Trophoblast cell (in vitro differentiated cells and primary cell): ENCODE measurements at regions not wholly inside any gene's neighbourhood (a gene's known extent, or its start where the extent isn't known, plus 50 kb on each side); places are given as distances from the start of the nearest gene placed in this dataset.

ENCODE experiments used
- DNase-seq, 2 donors: peaks; one replicate each; pipeline ENCODE4 v3.0.0-alpha.2; 2016
- H2AFZ ChIP-seq: 2 replicates; pipeline ENCODE4 v1.6.1; 2013; ENCODE audit warnings: low read length, moderate library complexity, mild to moderate bottlenecking; ENCODE audit not compliant: insufficient read depth, poor library complexity
- H2AK5ac ChIP-seq: 2 replicates; pipeline ENCODE4 v1.6.1; 2013; ENCODE audit warnings: mild to moderate bottlenecking, low read length
- H2BK120ac ChIP-seq: 2 replicates; pipeline ENCODE4 v1.6.1; 2013; ENCODE audit warnings: low read length, mild to moderate bottlenecking, moderate library complexity; ENCODE audit not compliant: insufficient read depth, poor library complexity
- H2BK12ac ChIP-seq: 2 replicates; pipeline ENCODE4 v1.6.1; 2013; ENCODE audit warnings: mild to moderate bottlenecking, low read length, moderate library complexity
- H2BK5ac ChIP-seq: 2 replicates; pipeline ENCODE4 v1.6.1; 2013; ENCODE audit warnings: low read length, low read depth, moderate library complexity, mild to moderate bottlenecking; ENCODE audit not compliant: poor library complexity
- H3K14ac ChIP-seq: 2 replicates; pipeline ENCODE4 v1.6.1; 2013; ENCODE audit warnings: mild to moderate bottlenecking, low read length
- H3K18ac ChIP-seq: 2 replicates; pipeline ENCODE4 v1.6.1; 2013; ENCODE audit warnings: mild to moderate bottlenecking, low read length
- H3K23ac ChIP-seq: 2 replicates; pipeline ENCODE4 v1.6.1; 2013; ENCODE audit warnings: low read length
- H3K27ac ChIP-seq: 2 replicates; pipeline ENCODE4 v1.5.1; 2013; ENCODE audit warnings: low read depth, mild to moderate bottlenecking, inconsistent platforms, low read length, moderate library complexity
- H3K27me3 ChIP-seq: 2 replicates; pipeline ENCODE4 v1.6.1; 2013; ENCODE audit warnings: inconsistent platforms, mild to moderate bottlenecking, low read length, moderate library complexity; ENCODE audit not compliant: insufficient read depth
- H3K36me3 ChIP-seq, 2 experiments: 1 replicate in 1 of 2; 2 replicates in 1 of 2; pipeline ENCODE4 v1.6.1; 2013; ENCODE audit warnings: low read length in 2 of 2, mild to moderate bottlenecking in 2 of 2, moderate library complexity in 1 of 2; ENCODE audit not compliant: insufficient read depth in 2 of 2, control insufficient read depth in 1 of 2
- H3K4ac ChIP-seq: 2 replicates; pipeline ENCODE4 v1.6.1; 2013; ENCODE audit warnings: low read depth, mild to moderate bottlenecking, low read length, moderate library complexity
- H3K4me1 ChIP-seq, 2 experiments: 1 replicate in 1 of 2; 2 replicates in 1 of 2; pipeline ENCODE4 v1.6.1; 2013; ENCODE audit warnings: low read length in 2 of 2, mild to moderate bottlenecking in 2 of 2, moderate library complexity in 1 of 2; ENCODE audit not compliant: insufficient read depth in 2 of 2, control insufficient read depth in 1 of 2
- H3K4me2 ChIP-seq: 2 replicates; pipeline ENCODE4 v1.6.1; 2013; ENCODE audit warnings: inconsistent platforms, mild to moderate bottlenecking, low read length, moderate library complexity
- H3K4me3 ChIP-seq: 2 replicates; pipeline ENCODE4 v1.5.1; 2013; ENCODE audit warnings: mild to moderate bottlenecking, low read depth, low read length, inconsistent platforms
- H3K79me1 ChIP-seq: one replicate; pipeline ENCODE4 v1.6.1; 2013; ENCODE audit warnings: low read length
- H3K79me2 ChIP-seq: 2 replicates; pipeline ENCODE4 v1.6.1; 2013; ENCODE audit warnings: low read length, mild to moderate bottlenecking; ENCODE audit not compliant: control insufficient read depth, insufficient read depth, poor library complexity
- H3K9ac ChIP-seq: 2 replicates; pipeline ENCODE4 v1.6.1; 2013; ENCODE audit warnings: mild to moderate bottlenecking, low read length
- H3K9me3 ChIP-seq: 2 replicates; pipeline ENCODE4 v1.6.1; 2013; ENCODE audit warnings: low read depth, mild to moderate bottlenecking, control low read depth, inconsistent platforms, low read length; ENCODE audit not compliant: insufficient read depth
- H4K12ac ChIP-seq: 2 replicates; pipeline ENCODE4 v1.6.1; 2013; ENCODE audit warnings: low read depth, mild to moderate bottlenecking, low read length, moderate library complexity
- H4K8ac ChIP-seq: 2 replicates; pipeline ENCODE4 v1.6.1; 2013; ENCODE audit warnings: low read depth, mild to moderate bottlenecking, low read length, moderate library complexity
- H4K91ac ChIP-seq: one replicate; pipeline ENCODE4 v1.6.1; 2013; ENCODE audit warnings: low read depth, mild to moderate bottlenecking, low read length, moderate library complexity
- WGBS: extraction: QIAGEN DNeasy Blood & Tissue Kit; methylation state at CpG from one replicate; pipeline ENCODE4 v1.1.7; 2013; ENCODE audit warnings: missing lambda C conversion rate; ENCODE audit not compliant: insufficient read length, insufficient coverage; ENCODE audit errors: extremely low coverage; 5-methylcytosine and 5-hydroxymethylcytosine counted together

DNA sequence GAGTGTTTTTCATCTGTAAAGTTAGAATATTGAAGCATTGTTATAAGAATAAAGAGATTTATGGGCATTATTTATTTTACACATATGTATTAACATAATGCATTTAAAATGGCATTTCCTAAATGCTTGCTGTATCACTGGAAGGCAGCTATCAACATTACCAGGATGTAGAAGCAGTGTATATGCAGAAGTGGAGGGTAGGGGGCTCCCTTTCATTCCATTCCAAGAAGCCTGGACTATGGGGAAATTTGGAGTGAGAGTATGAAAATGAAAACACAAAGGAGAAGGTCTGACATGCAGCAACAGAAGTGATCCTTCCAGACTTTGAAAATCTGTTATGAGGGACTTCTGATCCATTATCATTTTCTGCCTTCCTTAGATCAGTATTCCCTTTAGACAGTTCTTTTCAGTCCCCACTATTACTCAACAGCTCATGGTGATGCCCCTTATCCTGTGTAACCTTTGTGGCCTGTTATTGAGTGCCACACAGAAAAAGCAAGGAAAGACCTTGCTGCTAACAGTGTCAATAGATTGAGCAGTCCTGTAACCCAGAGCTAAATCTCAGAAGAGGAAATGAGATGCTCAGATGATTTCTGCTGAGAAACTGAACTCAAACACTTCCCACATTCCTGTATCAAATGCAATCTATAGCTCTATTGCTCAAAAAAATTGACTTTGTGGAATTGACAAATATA, 216.6 kb downstream of the HNMT start:
- Histone ChIP-seq H2BK5ac (no peak overlapping the region), H2AK5ac (no peak overlapping the region), H3K79me1 (no peaks in the 10 kb centered on the region), H2BK12ac (no peak overlapping the region), H3K14ac (no peak overlapping the region), H3K79me2 (no peaks in the 10 kb centered on the region), H3K9ac (no peak overlapping the region), H3K27ac (no peak overlapping the region), H4K12ac (no peak overlapping the region), H2AFZ (no peak overlapping the region), H4K8ac (no peak overlapping the region), H4K91ac (no peak overlapping the region), H3K4me3 (no peak overlapping the region), H3K4me2 (no peak overlapping the region), H3K9me3 (no peaks in the 10 kb centered on the region), H2BK120ac (no peak overlapping the region), H3K4ac (no peak overlapping the region), H3K23ac (no peak overlapping the region), H3K27me3 (no peaks in the 10 kb centered on the region), H3K18ac (no peak overlapping the region), H3K36me3 (no peaks in the 10 kb centered on the region), H3K4me1 (peaks cover 3% of the 10 kb centered on the region in 2 experiments)
- no peak for DNase-seq

DNA sequence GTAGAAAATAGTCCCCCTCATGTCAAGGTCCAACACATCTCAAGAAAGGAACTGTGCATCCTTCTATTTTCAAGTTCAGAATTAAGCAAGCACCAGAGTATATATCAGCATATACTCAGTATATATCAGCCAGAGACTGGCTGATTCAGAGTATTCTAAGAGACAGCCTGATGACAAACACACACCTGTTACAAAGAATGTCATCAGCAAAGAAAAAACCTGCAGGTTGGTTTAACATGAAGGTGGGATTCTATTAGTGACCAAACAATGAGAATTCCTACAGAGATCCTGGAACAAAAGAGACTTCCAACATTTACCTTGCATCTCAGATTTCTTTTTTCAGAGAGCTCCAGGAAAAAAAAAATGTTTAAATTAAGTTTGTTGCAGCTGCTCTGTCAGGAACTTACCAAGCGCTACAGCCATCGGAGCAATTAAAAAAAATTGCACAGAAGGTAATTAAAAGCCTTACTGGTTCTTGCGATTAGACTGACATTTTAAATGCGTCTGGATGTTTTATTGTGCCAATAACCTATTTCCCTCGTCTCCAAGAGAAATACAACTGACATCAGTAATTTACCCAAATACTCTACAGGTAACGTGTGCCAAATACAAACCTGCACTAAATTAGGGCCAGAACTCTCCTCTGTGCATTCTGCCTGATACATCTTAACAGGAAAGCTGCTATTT, 218.1 kb downstream of the HNMT start:
- Histone ChIP-seq H3K79me2 (no peaks in the 10 kb centered on the region), H2BK5ac (no peak overlapping the region), H3K27ac (no peak overlapping the region), H4K91ac (no peak overlapping the region), H4K8ac (no peak overlapping the region), H3K4me2 (no peak overlapping the region), H3K23ac (no peak overlapping the region), H2AFZ (no peak overlapping the region), H3K14ac (no peak overlapping the region), H3K9ac (no peak overlapping the region), H3K4me3 (no peak overlapping the region), H3K36me3 (no peaks in the 10 kb centered on the region), H3K27me3 (no peaks in the 10 kb centered on the region), H2AK5ac (no peak overlapping the region), H2BK120ac (no peak overlapping the region), H3K18ac (no peak overlapping the region), H3K4ac (no peak overlapping the region), H3K4me1 (no peaks in the 10 kb centered on the region), H4K12ac (no peak overlapping the region), H3K79me1 (no peaks in the 10 kb centered on the region), H3K9me3 (no peaks in the 10 kb centered on the region), H2BK12ac (no peak overlapping the region)
- WGBS: no CpG with 5 or more reads among the region's 6 CpGs
- no peak for DNase-seq

DNA sequence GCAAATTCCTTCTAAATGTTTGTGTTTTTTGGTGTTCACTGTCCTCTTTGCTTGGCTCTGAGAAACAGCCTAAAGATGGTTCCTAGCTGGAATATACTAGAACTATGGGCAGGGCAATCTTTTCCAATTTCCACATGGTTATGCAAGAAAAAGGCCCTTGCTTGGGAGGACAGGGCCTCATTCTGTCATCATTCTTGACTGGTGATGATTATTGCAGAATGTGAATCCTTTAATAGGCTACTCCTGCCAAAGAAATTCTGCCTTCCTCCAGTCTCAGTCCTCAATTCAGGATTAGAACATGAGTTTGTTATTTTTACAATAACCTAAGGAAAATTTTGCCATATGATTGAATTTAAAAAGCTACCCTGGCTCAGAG, 218.7 kb downstream of the HNMT start:
- Histone ChIP-seq H2BK120ac (no peak overlapping the region), H3K27ac (no peak overlapping the region)

DNA sequence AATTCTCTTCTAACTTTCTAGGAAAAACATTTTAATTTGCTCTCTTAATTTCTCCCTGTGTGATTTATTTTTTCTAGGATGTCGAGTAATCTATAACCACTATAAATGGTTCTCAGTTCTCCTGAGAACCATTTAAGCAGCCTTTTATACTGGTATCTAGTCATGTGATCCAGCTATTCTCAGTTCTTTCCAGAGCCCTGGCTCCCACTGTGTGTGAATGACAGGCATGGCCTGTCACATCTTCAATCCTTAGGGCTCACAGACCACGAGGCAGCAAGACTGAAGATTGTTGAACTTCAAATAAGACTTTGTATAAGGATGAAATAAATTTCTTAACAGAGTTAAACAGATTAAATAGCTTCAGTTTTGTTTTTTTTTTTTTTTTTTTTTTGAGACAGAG, 219.4 kb downstream of the HNMT start:
- WGBS: no CpG with 5 or more reads among the region's 2 CpGs
- Histone ChIP-seq H2AFZ (no peak overlapping the region), H2BK5ac (no peak overlapping the region)

More for the DNA sequence above, 218.7 kb downstream of the HNMT start:
- Histone ChIP-seq H3K14ac (no peak overlapping the region), H4K12ac (no peak overlapping the region), H3K4ac (no peak overlapping the region), H3K4me2 (no peak overlapping the region), H3K9ac (no peak overlapping the region), H3K18ac (no peak overlapping the region), H4K91ac (no peak overlapping the region), H3K4me3 (no peak overlapping the region), H3K9me3 (no peaks in the 10 kb centered on the region), H3K23ac (no peak overlapping the region), H3K4me1 (no peaks in the 10 kb centered on the region), H3K79me1 (no peaks in the 10 kb centered on the region), H3K36me3 (no peaks in the 10 kb centered on the region), H2AFZ (no peak overlapping the region), H2AK5ac (no peak overlapping the region), H3K27me3 (no peaks in the 10 kb centered on the region), H2BK5ac (no peak overlapping the region), H2BK12ac (no peak overlapping the region), H4K8ac (no peak overlapping the region), H3K79me2 (no peaks in the 10 kb centered on the region)
- DNase-seq: no peak

More for the DNA sequence above, 219.4 kb downstream of the HNMT start:
- no peaks in the 10 kb centered on the region for H3K9me3 ChIP-seq
- H2BK12ac ChIP-seq: no peak overlapping the region
- no peaks in the 10 kb centered on the region for H3K4me1 ChIP-seq
- H2AK5ac ChIP-seq: no peak overlapping the region
- H4K12ac ChIP-seq: no peak overlapping the region
- no peaks in the 10 kb centered on the region for H3K27me3 ChIP-seq
- no peak overlapping the region for H3K18ac ChIP-seq
- no peaks in the 10 kb centered on the region for H3K79me1 ChIP-seq
- H3K9ac ChIP-seq: no peak overlapping the region
- H3K23ac ChIP-seq: no peak overlapping the region
- H3K79me2 ChIP-seq: no peaks in the 10 kb centered on the region
- no peak overlapping the region for H4K8ac ChIP-seq
- no peaks in the 10 kb centered on the region for H3K36me3 ChIP-seq
- no peak overlapping the region for H3K4ac ChIP-seq
- no peak for DNase-seq
- no peak overlapping the region for H3K4me3 ChIP-seq
- H2BK120ac ChIP-seq: no peak overlapping the region
- no peak overlapping the region for H3K27ac ChIP-seq
- no peak overlapping the region for H4K91ac ChIP-seq
- H3K4me2 ChIP-seq: no peak overlapping the region
- H3K14ac ChIP-seq: no peak overlapping the region
